Heart left ventricle (tissue), 16 donors: ENCODE measurements at regions not wholly inside any gene's neighbourhood (a gene's known extent, or its start where the extent isn't known, plus 50 kb on each side); places are given as distances from the start of the nearest gene placed in this dataset.

Experiments used
- ATAC-seq, 4 donors: fragments of 200-7000 bp; cut with Tn5 transposase; one replicate each; pipeline ENCODE4 v1.9.1; 2020 to 2022; ENCODE audit warnings: moderate library complexity in 4 of 4, mild to moderate bottlenecking in 3 of 4, moderate number of reproducible peaks in 1 of 4
- DNase-seq, 5 donors: peaks; one replicate each; pipeline ENCODE4 v3.0.0-alpha.2; 2020
- H3K27ac ChIP-seq, 12 donors: fragments of 200-600 bp; sonication (generic) in 4 of 12; one replicate each; pipeline versions ENCODE4 v1.5.0 to v1.8.0; 2016 to 2022; ENCODE audit warnings: mild to moderate bottlenecking in 2 of 12
- H3K27me3 ChIP-seq, 9 donors: fragments of 200-600 bp; sonication (generic) in 2 of 9; one replicate each; pipeline versions ENCODE4 v1.5.1 to v1.8.0; 2016 to 2022; ENCODE audit warnings: mild to moderate bottlenecking in 3 of 9
- H3K36me3 ChIP-seq, 9 donors: fragments of 200-600 bp; sonication (generic) in 2 of 9; one replicate each; pipeline versions ENCODE4 v1.5.0 to v1.8.0; 2018 to 2022; ENCODE audit warnings: mild to moderate bottlenecking in 2 of 9
- H3K4me1 ChIP-seq, 12 donors: fragments of 200-600 bp; sonication (generic) in 4 of 12; one replicate each; pipeline versions ENCODE4 v1.5.0 to v1.8.0; 2016 to 2022; ENCODE audit warnings: mild to moderate bottlenecking in 3 of 12
- H3K4me3 ChIP-seq, 12 donors: fragments of 200-600 bp; sonication (generic) in 4 of 12; one replicate each; pipeline versions ENCODE4 v1.5.0 to v1.8.0; 2017 to 2022; ENCODE audit warnings: mild to moderate bottlenecking in 9 of 12, moderate library complexity in 4 of 12
- H3K9me3 ChIP-seq, 12 donors: fragments of 200-600 bp; sonication (generic) in 4 of 12; one replicate each; pipeline versions ENCODE4 v1.5.0 to v1.8.0; 2016 to 2022; ENCODE audit warnings: mild to moderate bottlenecking in 1 of 12
- POLR2A ChIP-seq, 2 donors: fragments of 450-650 bp; IDR thresholded peaks; one replicate each; pipeline ENCODE4 v1.6.1; 2017; ENCODE audit warnings: antibody characterized with exemption in 2 of 2, mild to moderate bottlenecking in 2 of 2, moderate library complexity in 2 of 2
- WGBS, 4 donors: extraction: QIAGEN DNeasy Blood & Tissue Kit in 2 of 4; methylation state at CpG; one replicate each; pipeline versions ENCODE4 v1.1.5 to v1.1.7; 2013 to 2018; 5-methylcytosine and 5-hydroxymethylcytosine counted together
- intact Hi-C, 10 donors: fragments of 100-400 bp; cut with DNase I; formaldehyde crosslinking; loops; one replicate each; pipeline versions ENCODE4 v1.11.1 to v1.14.2; 2022
- TF ChIP-seq, protein P1 (sequence below), 12 donors: fragments of 200-600 bp; sonication (generic) in 4 of 12; IDR thresholded peaks; one replicate each; pipeline versions ENCODE4 v1.5.0 to v1.8.0; 2018 to 2022; ENCODE audit warnings: antibody characterized with exemption in 12 of 12, mild to moderate bottlenecking in 5 of 12
- donor health status: ischemic (EF 13 %, LVEDD 7.1; RV severe dilation, severe dysfunction).
- donor health status: healthy with polysubstance abuse.
- donor health status: DM: no; HTN: yes; CAD: no.
- donor health status: DM: no; HTN: no; CAD: no.
- donor health status: ischemic (EF 25% LVEDD 6.9; RV normal size, moderate dysfunction).
- donor health status: ischemic (EF 25% LVEDD 5.7; RV mildly dilated, moderate dysfunction).
- donor health status: healthy.
- donor health status: DM: yes; HTN: yes; CAD: no.
- donor health status: ischemic (EF 35%, LVEDD 5.7; RV mildly dilated, moderate dysfunction).
- donor health status: nonischemic (EF 11% LVEDD 7.7; RV severe dilation, severe dysfunction).
- donor health status: DM: yes; HTN: yes; CAD: no.
- donor health status: PGD.
- donor health status: ischemic (EF 29% LVEDD 5.4; RV normal size, mild dysfunction).
- donor health status: nonischemic (EF 23%, LVEDD 6.1; RV moderate dilation, normal function).

DNA sequence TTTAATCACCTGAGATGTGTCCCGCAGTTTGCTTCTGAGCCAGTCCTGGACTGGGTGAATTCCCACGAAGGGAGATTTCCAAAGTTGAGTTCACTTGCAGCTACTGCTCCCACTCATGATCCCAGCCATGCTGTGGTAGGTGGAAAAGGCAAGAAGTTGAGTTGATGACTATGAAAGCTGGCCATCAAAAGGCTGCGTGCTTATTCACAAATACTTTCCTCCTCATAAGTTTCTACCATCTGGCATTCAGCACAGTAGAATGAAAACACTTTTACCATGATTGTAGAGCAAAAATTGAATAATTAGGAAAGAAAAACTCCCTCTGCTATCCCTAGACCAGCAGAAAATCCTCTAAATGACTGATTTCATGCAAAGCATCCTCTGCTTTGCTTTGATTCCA, 281.8 kb downstream of the INHBA start:
- ATAC-seq (no peak), DNase-seq (no peak)
- no peak overlapping the region for H3K27ac ChIP-seq
- TF ChIP-seq, protein P1, sequence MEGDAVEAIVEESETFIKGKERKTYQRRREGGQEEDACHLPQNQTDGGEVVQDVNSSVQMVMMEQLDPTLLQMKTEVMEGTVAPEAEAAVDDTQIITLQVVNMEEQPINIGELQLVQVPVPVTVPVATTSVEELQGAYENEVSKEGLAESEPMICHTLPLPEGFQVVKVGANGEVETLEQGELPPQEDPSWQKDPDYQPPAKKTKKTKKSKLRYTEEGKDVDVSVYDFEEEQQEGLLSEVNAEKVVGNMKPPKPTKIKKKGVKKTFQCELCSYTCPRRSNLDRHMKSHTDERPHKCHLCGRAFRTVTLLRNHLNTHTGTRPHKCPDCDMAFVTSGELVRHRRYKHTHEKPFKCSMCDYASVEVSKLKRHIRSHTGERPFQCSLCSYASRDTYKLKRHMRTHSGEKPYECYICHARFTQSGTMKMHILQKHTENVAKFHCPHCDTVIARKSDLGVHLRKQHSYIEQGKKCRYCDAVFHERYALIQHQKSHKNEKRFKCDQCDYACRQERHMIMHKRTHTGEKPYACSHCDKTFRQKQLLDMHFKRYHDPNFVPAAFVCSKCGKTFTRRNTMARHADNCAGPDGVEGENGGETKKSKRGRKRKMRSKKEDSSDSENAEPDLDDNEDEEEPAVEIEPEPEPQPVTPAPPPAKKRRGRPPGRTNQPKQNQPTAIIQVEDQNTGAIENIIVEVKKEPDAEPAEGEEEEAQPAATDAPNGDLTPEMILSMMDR (IDR thresholded peaks at IDR 0.05) = no peak
- no peak for TF ChIP-seq POLR2A (IDR thresholded peaks at IDR 0.05)
- H3K4me3 ChIP-seq = no peak overlapping the region
- H3K4me1 ChIP-seq = no peaks in the 10 kb centered on the region
- WGBS, 4 donors = 80 to 92% (median 86%) methylated on average over 3 of the region's 3 CpGs
- no peaks in the 10 kb centered on the region for H3K36me3 ChIP-seq
- no peaks in the 10 kb centered on the region for H3K27me3 ChIP-seq
- H3K9me3 ChIP-seq = no peaks in the 10 kb centered on the region
- intact Hi-C loops = no loop called here

DNA sequence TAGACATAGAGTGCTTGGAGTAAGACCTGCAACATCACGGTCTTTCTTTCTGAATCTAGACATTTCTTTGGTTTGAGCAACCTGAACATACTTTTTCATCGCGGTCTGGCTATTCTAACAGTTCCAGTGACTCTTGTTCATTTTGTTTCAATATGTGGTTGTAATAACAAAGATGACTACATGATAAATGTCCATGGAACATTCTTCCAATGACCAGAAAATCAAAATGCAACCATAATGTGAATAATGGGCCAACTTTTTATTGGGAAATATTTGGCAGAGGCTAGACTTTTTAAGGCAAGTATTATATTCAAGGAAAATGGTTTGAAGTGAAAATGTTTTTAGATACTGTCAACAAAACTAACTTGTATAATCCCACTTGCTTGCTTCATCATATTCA, 282.5 kb downstream of the INHBA start:
- no peak for DNase-seq
- Histone ChIP-seq H3K27ac (no peak overlapping the region), H3K9me3 (no peaks in the 10 kb centered on the region), H3K4me1 (no peaks in the 10 kb centered on the region), H3K4me3 (no peak overlapping the region), H3K27me3 (no peaks in the 10 kb centered on the region), H3K36me3 (no peaks in the 10 kb centered on the region)
- no peak for ATAC-seq
- no peak for TF ChIP-seq POLR2A (IDR thresholded peaks at IDR 0.05)
- TF ChIP-seq, protein P1 (IDR thresholded peaks at IDR 0.05) = no peak
- WGBS, 4 donors = 93 to 97% (median 95%) methylated on average over 3 of the region's 3 CpGs
- intact Hi-C loops = no loop called here

DNA sequence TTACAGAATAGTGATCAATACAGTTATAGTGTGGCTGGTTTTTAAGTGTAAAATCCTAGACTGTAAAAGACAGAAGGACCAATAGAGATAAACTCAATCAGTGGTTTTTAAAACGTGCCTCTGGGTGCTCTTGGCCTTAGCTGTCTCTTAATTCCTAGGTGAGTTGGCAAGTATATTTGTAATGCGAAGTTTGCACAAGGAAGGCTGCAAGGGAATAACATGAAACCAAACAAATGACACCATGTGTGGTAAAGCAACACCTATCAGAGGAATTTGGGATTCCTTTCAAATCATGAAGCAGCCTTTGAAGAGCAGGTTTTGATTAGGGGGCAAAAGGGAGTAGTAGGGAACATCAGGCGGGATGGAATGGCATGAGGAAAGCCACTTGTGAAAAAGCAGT, 284.6 kb downstream of the INHBA start:
- Histone ChIP-seq H3K27me3 (no peaks in the 10 kb centered on the region), H3K4me3 (no peak overlapping the region), H3K9me3 (peaks cover 0 to 7% (median 0%) of the 10 kb centered on the region in 12 donors), H3K36me3 (no peaks in the 10 kb centered on the region), H3K27ac (no peak overlapping the region), H3K4me1 (no peaks in the 10 kb centered on the region)
- WGBS, 4 donors = 74 to 82% (median 77%) methylated on average over 3 of the region's 3 CpGs
- ATAC-seq (no peak), DNase-seq (no peak)
- TF ChIP-seq POLR2A (IDR thresholded peaks at IDR 0.05) = no peak
- TF ChIP-seq, protein P1 (IDR thresholded peaks at IDR 0.05) = no peak
- intact Hi-C loops = no loop called here

DNA sequence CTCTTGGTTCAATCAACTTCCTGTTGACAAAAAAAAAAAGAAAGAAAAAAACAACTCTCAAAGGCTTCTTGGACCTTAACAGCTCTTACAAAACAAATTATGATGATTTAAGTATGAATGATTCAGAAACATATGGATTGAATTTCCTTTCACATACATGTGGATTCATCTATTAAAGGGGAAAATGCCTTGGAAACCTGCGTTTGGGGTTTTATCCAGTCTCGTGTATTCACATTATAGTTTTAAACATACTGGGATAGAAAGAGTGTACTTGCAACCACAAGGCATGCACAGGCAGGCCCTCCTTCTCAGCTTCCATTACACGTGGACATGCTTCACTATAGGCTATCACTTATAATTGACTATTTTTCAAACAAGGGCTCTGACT, 286.7 kb downstream of the INHBA start:
- Histone ChIP-seq H3K4me3 (no peak overlapping the region), H3K27me3 (no peaks in the 10 kb centered on the region), H3K36me3 (no peaks in the 10 kb centered on the region), H3K4me1 (peaks cover 0 to 3% (median 0%) of the 10 kb centered on the region in 12 donors), H3K9me3 (peaks cover 0 to 12% (median 0%) of the 10 kb centered on the region in 12 donors), H3K27ac (no peak overlapping the region)
- ATAC-seq = no peak
- WGBS, 4 donors = 87 to 93% (median 91%) methylated on average over 3 of the region's 3 CpGs
- no peak for DNase-seq
- intact Hi-C loops = no loop called here
- TF ChIP-seq POLR2A (IDR thresholded peaks at IDR 0.05) = no peak
- TF ChIP-seq, protein P1 (IDR thresholded peaks at IDR 0.05) = no peak
